Coronary artery (tissue), 2 donors: ENCODE measurements at regions not wholly inside any gene's neighbourhood (a gene's known extent, or its start where the extent isn't known, plus 50 kb on each side); places are given as distances from the start of the nearest gene placed in this dataset.

Experiments used
- DNase-seq: peaks from one replicate; pipeline ENCODE4 v3.0.0-alpha.2; 2017; ENCODE audit warnings: low spot score
- H3K27ac ChIP-seq, 2 donors: fragments of 200-600 bp; sonication (generic); one replicate each; pipeline ENCODE4 v1.5.1; 2016 to 2019
- H3K4me3 ChIP-seq: fragments of 200-600 bp; sonication (generic); 2 replicates; pipeline ENCODE4 v1.5.1; 2016; ENCODE audit warnings: mild to moderate bottlenecking, moderate library complexity
- TF ChIP-seq, protein P1 (sequence below): fragments of 200-600 bp; sonication (generic); IDR thresholded peaks from one replicate; pipeline ENCODE4 v1.5.1; 2019; ENCODE audit warnings: antibody characterized with exemption

DNA sequence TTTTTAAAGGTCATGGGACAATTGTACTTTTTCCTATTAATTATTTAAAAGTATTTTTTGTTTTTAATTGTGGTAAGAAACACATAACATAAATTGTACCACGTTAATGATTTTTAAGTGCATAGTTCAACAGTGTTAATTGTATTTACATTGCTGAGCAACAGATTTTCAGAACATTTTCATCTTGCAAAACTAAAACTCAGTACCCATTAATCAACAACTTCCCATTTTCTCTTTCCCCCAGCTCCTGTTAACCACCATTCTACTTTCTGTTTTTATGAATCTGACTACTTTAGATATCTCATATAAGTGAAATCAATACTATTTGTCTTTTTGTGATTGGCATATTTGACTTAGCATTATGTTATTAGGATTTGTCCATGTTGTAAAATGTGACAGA, 483.9 kb upstream of the ZNF804A start:
- Histone ChIP-seq H3K27ac (no peak overlapping the region), H3K4me3 (no peak overlapping the region)
- TF ChIP-seq, protein P1, sequence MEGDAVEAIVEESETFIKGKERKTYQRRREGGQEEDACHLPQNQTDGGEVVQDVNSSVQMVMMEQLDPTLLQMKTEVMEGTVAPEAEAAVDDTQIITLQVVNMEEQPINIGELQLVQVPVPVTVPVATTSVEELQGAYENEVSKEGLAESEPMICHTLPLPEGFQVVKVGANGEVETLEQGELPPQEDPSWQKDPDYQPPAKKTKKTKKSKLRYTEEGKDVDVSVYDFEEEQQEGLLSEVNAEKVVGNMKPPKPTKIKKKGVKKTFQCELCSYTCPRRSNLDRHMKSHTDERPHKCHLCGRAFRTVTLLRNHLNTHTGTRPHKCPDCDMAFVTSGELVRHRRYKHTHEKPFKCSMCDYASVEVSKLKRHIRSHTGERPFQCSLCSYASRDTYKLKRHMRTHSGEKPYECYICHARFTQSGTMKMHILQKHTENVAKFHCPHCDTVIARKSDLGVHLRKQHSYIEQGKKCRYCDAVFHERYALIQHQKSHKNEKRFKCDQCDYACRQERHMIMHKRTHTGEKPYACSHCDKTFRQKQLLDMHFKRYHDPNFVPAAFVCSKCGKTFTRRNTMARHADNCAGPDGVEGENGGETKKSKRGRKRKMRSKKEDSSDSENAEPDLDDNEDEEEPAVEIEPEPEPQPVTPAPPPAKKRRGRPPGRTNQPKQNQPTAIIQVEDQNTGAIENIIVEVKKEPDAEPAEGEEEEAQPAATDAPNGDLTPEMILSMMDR: no peak
- DNase-seq: no peak

DNA sequence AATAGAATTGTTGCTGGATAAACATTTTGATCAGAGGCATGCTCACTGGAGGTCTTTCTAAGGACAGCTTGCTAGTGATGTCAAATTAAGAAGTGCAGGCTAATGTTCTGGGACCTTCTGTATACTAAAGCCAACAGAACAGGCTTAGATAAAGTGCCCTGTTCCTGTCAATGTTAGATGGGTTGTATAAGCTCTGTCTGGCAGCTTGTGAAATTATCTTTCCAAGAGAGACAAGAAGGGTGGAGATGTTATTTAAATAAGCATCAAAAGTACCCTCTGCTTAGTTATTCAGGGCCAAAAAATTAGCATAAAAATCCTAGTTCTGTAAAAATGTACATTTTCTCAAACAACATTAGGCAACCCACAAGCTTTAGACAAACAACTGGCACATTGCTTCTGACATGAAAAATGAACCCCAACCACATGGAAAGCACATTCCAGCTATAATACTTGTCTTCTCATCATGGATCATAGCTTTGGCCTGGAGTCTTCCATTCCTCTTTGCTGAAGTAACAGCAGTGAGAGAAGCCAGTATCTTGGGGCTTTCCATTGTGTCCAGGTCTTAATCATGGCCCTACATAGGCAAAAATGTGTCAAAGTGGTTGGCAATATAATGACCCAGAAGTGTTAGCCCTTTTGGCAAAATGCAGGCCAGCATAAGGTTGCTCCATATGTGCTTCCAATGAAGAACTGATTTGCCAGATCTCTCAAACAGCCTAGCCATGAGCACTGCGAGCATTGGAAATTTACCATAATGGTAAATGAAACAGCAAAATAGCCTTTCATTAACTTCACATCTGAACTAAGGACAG, 478.1 kb upstream of the ZNF804A start:
- TF ChIP-seq, protein P1: no peak
- Histone ChIP-seq H3K4me3 (no peak overlapping the region), H3K27ac (no peak overlapping the region)
- DNase-seq: no peak

DNA sequence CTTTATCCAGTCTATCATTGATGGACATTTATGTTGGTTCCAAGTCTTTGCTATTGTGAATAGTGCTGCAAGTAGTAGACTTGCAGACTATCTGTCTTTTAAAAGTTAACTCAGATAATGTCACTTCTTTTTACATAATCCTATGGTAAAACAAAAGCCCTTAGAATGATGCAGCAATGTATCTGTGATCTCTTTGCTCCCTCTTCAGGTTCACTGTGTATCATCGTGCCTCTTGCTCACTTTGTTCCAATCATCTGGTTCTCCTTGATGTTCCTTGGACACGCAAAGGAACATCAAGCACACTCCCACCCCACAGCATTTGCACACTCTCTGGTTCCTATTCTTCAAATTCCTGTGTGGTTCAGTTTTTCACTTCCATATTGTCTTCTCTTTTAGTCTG, 472.5 kb upstream of the ZNF804A start:
- no peak for DNase-seq
- H3K27ac ChIP-seq: no peak overlapping the region
- no peak overlapping the region for H3K4me3 ChIP-seq
- TF ChIP-seq, protein P1: no peak

DNA sequence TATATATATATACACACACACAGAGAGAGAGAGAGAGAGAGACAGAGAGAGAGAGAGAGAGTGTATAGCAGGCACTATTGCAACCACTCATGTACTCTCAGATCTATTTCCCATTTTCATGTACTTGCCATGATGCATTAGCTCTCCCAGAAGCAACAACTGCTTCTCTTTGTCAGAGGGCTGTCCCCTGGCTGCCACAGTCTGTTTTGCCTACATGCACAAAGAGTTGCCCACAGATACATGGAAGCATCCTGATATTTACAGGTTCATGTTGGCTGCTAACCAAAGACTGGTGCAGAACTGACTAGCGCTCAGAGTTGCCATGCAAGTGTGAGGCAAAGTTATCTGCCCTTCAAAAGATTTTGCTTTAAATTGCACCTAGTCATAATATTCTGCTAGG, 469.3 kb upstream of the ZNF804A start:
- no peak overlapping the region for H3K4me3 ChIP-seq
- DNase-seq: no peak
- no peak overlapping the region for H3K27ac ChIP-seq
- TF ChIP-seq, protein P1: no peak

DNA sequence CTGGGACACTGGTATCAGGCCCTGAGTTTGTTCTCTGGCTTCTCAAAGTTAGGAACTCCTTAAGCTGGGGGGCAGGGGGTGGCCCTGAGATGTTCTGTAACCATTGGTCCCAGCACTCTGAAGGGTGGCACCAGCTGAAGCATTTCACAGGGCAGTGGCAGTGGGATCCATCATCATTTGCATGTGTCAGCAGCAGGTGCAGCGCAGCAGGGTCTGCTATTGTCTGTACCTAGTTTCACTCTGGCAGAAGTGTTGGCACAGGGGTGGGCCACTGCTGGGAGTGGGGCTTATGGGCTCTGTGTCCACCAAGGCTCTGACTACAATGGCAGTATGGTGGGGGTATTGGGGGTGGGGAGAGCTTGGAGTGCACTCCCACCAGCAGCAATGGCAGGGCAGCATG, 460.4 kb upstream of the ZNF804A start:
- no peak for DNase-seq
- no peak overlapping the region for H3K27ac ChIP-seq
- H3K4me3 ChIP-seq: no peak overlapping the region
- TF ChIP-seq, protein P1: no peak

DNA sequence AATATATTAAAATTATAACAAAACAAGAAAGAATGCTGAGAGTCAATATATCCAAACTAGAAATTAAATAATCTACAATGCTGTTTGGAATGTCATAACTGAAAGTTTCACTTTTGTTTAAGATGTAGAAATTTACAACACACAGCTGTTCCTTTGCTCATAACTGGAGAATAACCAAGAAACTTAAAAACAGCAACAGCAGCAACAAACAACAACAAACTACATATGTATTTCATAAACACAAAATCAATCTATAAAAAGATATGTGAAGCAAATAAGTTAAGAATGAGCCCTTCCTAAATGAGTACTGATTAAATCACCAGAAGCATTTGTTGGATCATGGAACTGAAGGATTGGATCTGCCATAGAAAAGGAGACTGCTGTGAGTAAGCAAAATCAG, 456.5 kb upstream of the ZNF804A start:
- Histone ChIP-seq H3K27ac (no peak overlapping the region), H3K4me3 (no peak overlapping the region)
- DNase-seq: no peak
- TF ChIP-seq, protein P1: no peak

DNA sequence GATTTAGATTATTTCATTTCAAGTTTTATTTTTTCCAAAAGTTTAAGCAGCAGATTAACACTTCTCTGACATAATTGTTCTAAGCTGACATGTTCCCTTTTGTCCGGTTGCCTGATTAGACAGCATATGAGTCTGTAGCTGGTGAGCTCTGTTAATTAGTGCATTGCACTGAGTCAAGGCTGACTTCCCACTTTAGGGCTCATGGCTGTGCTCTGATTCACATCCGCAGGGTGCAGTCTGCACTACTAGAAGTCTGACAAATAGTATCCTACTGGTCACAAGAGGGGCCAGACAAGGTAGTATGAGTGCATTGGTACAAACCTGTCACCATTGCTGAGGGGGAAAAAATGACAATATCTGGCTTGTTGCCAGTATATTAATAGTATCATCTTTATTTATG, 443.9 kb upstream of the ZNF804A start:
- no peak overlapping the region for H3K4me3 ChIP-seq
- no peak for DNase-seq
- TF ChIP-seq, protein P1: no peak
- H3K27ac ChIP-seq: no peak overlapping the region
